OCI-M1 (cell line): ENCODE measurements at regions not wholly inside any gene's neighbourhood (a gene's known extent, or its start where the extent isn't known, plus 50 kb on each side); places are given as distances from the start of the nearest gene placed in this dataset.
A peak's percentile ranks its signal among the peaks of the same experiment; 100 is the strongest.

ENCODE experiments used
- DNase-seq: peaks from one replicate; lab custom pipeline; 2025; lab: John Stamatoyannopoulos, UW

DNA sequence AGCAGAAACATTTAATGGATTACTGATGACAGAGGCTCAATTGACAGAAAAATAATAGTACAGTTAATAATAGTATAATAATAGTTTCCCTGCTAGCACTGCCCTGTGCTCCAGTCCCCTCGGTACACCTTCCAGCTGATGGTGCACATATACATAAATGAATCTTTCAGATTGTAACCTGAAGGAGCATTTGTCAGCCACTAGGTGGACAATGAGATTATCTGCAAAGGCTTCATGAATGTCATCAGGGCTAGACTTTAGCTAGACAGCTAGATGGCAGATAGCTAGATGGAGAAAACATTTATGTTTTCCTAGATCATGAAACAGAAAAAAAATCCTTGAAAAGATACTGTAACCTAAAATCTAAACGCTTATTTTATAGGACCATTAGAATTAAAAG lies 304.4 kb upstream of the SMC2 start:
- peak; percentile 74 for DNase-seq

DNA sequence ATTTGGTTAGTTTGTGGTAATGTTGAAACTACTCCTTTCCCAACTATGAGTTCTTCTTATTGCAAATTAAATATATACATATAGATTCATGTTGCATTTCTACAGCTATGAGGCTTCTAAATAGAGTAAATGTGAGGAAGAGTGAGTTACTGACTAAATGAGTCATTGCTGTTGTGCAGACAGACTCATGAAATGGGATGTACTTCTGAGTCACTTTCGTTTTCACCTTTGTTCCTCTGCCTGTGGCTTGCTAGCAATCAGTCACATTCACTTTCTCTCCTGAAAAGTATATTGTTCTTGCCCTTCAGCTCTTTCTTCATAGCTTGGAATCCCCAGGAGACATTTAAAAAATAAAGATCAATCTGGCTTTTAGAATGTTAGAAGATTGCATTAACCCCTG lies 295.5 kb upstream of the SMC2 start:
- peak; percentile 89 for DNase-seq

DNA sequence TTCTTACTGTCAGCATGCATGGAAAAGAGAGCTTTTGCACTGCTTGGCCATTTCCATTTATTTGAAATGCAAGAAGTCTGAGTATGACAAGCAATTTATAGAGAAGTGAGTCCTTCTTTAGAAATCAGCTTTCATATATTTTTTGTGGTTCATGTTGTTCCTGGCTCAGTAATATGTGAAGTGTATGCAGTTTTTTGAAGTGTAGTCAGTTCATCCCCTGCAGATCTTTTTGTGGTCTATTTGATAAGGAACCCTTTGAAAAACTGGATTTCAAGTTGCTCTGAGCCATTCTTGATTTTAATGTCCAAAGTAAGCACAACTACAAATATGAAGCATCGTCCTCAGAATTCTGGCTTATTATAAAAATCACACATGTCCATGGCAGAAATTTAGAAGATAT lies 294.1 kb upstream of the SMC2 start:
- no peak for DNase-seq

DNA sequence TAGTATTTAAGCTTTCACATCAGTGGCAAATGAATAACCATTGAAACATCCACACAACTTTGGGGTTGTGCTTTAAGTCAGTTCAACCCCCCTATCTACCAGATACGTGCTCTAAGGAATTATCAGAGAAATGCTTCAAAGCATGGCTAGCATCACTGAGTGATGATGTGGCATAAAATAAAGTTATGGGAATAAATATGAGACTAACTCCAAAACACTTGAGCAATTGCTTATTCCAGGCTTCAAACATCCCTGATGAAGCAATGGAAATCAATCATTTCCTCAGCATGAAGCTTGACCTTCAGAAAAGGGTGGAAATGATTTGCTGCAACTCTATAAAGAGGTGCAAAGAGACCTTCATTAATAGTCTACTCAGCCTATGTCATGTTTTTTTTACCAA lies 292.0 kb upstream of the SMC2 start:
- DNase-seq, result no peak

DNA sequence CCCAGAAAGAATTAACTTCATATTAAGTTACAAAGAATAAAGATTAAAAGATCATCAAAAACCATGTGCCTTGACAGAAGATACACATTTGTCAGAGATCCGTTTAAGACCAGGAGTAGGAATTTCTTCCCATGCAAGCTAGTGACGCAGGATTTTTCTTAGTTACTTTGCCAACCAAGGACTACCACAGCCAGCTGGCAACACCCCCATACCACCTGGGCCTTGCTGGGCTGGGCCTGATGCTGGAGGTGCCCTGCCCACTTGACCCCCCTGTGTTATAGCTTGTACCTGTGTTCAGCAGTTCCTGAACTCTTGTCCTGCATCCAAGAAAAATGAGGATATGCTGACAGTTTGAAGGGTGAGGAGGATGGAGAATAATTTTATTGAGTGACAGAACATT lies 290.9 kb upstream of the SMC2 start:
- DNase-seq, result no peak

DNA sequence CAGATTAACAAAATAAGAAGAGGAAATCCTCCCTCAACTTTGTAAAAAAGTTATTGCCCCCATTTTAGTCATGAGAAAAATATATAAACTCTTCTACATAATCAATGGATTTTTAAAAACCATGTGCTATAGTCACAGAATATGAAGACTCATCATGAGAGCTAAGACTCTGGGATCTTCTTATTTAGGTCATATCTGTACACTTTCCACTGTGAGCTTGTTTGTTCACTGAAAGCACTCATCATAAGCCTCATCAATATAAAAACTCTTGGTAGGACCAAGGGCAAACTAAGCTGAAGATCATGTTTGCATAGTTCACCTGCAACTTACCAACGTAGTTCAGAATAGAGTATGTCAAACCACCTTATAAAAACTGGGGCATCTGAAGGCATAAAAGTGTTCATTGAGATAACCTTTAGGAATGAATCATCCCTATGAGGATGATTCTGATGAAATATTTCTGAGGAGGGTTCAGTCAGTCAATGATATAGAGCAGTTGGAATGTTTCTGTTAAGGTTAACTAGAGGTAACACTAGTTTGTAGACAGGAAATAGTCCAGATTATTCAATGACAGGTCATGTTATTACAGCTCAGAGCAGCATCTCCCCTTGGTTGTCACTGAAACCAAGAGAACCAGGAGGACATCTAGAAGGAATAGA lies 289.9 kb upstream of the SMC2 start:
- DNase-seq, result no peak

DNA sequence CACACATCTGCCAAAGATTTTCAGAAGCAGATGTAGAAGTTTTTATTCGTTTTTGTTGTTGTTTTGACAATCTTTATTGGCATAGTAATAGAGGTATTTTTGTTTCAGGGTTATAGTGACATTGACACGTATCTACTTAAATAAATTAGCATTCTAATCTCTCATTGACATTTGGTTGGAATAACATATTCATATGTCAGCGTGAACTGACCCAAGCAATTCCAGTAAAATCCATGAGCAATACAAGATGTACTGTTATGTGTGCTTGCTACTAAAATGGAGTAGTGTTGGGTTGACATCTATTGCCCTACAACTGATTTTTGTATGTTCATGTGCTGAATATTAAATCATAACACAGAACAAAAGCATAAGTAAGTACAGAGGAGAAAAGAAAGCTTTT lies 284.4 kb upstream of the SMC2 start:
- DNase-seq, result no peak

DNA sequence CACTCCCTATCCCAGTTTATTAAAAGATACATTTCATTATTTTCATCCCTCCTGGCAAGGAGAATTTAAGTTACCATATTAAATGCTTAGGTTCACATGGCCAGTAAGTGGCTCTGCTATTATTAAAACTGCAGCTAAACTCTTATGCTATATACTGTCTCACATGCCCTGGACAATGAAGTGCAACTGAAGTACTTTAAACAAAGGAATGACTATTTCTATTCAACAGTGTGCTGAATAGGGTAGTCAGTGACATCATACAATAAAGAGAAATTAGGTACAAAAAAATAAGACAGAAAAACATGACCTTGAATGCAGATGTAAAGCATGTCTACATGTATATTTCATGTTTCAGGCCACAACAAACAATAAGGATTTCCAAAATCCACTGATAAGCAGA lies 282.6 kb upstream of the SMC2 start:
- DNase-seq, result peak; percentile 24

DNA sequence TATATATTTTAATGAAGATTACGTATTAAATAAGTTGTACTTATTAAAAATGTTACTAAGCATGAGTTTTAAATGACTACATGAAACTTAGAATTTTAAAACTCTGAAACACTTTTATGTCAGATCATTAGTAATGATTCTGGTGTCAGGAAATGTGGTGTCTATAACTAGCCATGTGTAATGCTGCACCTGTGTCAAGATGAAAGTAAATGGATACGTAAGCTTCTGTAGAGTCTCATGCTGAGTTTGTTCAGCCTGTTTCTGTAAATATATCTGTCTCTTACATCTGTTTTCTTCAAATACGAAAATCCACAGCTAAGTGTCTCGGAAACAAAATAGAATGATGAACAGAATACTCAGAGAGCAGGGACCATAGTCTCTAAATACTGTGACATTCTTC lies 278.0 kb upstream of the SMC2 start:
- DNase-seq, result no peak

DNA sequence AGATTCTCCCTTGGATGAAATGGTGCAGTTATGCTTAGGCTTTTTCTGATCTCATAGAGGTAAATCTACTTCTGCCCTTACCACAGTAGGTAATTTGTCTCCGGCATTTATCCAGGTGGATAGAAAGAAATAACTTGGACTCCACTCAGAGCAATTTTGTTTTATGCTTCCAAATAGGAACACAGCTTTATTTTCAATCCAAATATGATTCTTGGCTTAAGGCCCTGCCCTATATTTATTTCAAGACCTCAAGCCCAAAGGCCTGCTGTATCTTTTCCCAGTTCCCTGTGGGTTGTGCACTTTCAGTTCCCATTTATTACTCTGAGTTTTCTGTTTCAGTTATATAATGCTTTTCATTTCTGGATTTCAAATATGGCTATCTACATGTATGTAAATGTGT lies 274.2 kb upstream of the SMC2 start:
- DNase-seq, result no peak

DNA sequence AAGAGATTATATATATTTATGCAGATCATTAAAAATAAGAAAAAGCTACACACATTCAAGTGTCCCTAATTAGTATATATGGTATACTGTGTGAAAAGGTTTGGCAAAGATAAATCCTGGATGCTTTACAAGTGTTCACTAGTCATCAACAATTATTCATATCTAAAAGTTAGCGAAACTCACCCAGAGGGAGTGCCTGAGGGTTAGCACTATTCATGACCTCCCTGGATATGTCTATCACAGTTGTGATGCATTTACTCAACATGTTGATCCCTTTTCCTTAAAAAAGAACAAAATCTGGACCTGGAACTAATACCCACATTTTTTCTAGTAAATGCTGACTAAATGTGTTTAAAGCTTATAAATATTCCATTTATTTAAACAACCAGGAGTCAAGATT lies 273.0 kb upstream of the SMC2 start:
- DNase-seq, result no peak

DNA sequence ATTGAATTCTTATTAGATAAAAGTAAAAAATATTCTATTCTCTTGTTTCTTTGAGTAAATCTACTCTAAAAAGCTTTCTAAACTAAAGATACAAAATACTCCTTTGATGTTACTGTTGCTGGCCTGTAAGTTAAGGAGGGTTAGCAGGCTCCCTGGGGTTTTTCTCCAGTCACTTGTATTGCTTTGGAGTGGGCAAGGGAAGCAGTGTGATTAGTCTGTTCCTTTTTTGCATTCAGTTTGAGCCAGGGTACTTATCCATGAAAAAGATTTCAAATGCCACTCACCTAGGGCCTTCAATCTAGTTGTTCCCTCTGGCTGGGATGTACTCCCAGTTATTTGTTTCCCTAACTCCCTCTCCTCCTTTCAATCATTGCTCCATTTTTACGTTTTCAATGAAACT lies 256.2 kb upstream of the SMC2 start:
- DNase-seq, result no peak

DNA sequence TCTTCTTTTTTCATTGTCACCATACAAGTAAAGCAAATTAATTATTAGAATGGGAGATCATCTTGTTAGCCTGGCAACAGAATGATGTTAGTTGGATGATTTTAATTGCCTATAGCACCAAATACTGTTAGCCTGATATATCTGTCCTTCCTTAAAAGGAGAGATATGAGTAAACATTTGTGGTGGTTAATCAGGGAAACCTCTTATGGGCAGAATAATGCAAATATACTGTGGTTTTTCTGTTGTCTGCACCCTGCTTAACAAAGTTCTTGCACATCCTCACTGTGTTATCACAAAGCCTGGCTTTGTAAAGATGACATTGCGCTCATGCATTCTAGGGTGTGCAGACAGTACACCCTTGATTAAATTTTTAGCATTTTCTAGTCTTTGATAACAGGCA lies 254.9 kb upstream of the SMC2 start:
- peak; percentile 12 for DNase-seq

DNA sequence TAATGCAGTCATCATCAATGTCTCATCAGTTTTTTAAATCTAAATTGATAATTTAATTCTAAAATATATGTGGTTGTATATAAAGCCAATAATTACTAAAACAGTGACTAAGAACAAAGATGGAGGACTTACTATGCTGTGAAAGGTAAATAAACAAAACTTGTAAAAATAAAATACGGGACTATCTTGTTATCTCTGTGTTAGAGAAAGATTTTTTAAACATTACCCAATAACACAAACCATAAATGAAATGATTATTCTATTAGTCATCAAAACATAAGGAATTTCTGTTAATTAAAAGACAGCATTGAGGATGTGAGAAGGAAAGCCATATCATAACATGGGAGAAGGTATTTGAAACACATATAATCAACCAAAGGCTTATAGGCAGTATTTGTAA lies 226.2 kb upstream of the SMC2 start:
- no peak for DNase-seq

DNA sequence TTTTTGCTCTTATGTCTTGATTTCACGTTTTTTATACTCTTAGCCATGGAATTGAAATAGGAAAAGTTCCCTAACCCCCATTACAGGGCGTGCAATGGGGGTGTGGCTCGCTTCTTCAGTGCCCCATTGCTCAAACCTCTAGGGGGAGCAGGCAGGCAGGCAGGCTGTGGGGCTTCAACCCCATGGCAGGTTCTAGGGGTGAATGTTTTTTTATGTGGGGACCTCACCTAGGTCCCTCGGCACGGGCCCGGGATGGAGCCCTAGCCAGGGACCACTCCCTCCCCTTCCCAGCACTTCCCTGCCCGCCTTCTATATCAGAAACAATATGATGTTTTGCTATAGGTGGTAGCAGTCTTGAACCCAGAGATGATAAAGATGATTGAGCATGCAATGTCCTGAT lies 221.3 kb upstream of the SMC2 start:
- DNase-seq, result no peak

DNA sequence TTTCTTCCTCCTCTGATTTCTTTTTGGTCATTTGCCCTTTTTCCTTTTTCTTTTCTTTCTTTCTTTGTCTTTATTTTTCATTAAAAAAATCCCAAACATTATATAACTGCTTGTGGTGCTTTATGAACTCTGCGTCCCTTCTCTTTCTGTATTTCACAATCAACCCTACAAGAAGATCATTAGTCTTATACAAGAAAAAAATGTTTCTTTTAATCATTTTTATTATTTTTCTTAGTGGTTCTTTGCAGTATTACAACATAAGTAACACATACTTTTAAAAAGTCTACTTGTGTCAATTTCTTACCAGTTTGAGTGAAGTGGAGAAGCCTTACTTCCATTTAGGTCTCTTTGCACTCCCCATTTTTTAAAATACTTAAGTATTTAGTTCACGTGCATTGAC lies 212.7 kb upstream of the SMC2 start:
- DNase-seq, result no peak

DNA sequence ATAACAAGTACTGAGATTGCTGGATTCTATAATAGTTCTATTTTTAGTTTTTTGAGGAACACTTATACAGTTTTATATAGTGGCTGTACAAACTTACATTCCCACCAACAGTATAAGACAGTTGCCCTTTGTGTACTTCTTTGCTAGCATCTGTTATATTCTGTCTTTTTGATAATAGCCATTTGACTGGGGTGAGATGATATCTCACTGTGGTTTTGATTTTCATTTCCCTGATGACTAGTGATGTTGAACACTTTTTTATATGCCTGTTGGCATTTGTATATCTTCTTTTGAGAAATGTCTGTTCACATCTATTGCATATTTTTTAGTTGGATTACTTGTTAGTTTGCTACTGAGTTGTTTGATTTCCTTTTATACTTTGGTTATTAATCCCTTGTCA lies 204.1 kb upstream of the SMC2 start:
- no peak for DNase-seq

DNA sequence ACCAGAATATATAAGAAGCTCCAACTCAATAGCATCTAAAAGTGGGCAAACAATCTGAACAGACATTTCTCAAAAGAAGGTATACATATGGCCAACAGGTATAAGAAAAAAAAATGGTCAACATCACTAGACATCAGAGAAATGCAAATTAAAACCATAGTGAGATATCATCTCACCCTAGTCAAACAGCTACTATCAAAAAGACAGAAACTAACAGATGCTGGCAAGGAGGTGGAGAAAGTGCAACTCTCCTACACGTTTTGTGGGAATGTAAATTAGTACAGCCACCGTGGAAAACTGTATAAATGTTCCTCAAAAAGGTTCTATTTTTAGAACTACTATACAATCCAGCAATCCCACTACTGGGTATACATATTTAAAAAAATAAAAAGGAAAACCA lies 199.9 kb upstream of the SMC2 start:
- DNase-seq, result no peak

DNA sequence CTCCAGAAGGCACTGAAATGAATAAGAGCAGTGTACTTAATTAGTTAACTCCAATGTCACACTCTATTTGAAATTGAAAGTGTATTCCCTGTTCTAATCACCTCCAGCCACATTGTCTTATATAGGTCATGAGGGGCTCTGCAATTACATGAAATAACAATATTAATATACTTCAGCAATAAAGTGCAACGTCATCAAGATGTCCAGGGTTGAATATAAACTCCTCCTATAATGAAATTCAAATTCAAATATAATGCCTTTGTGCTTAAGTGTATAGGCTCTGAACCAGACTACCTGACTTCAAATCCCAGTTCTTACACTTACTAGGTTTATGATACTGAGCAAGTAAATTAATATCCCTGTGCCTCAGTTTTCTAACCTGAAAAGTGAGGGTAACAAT lies 195.6 kb upstream of the SMC2 start:
- no peak for DNase-seq

DNA sequence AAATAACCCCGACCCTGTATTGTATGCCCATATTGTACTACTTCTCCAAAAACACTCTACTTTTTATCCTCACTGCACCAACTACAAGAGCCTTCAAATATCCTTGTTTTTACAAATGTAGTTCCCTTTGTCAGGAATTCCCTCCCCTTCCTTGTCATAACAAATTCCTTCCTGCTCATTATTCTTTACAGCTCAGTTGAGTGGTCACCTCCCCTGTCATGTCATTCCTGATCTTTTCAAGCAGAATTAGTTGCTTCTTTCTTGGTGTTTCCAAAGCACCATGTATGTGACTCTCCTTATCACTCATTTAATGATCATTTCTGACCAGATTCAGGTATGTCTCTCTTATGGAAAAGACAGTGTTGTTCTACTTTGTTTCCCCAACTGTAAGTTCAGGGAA lies 194.2 kb upstream of the SMC2 start:
- no peak for DNase-seq

DNA sequence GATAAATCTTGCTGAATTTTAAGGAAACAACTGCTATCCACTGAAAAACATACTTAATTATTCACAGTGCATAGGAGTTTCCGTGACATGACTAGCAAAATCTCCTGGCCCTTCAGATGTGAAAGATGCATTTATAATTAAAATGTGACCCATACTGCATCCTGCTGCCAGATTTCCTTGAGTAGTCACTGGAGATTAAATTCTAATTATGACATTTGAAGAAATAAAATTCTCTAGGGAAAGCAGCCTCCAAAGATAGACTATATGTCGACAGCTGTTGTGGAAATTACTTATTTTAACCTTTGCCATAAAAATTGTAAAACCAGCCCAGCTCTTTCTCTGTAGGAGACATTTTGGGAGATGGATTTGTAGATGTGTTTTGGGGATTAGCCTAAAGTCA lies 193.6 kb upstream of the SMC2 start:
- DNase-seq, result no peak

DNA sequence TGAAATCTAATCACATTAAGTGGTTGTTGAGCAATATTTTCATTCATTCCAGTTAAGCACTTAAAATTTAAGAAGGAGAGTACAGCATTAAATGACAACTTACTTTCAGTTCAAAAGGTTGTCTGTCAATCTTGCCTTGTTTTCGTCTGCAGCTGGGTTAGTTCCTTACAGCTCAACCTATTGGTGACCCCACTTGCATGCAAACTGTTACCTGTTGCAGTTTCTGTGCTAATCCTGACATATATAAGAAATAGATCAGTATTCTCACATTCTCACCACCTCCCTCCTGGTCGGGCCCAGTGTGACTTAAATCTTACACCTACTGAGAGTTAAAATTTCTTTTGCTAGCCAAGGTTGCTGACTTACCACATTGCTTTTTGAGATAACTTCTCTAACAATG lies 191.8 kb upstream of the SMC2 start:
- DNase-seq, result no peak

DNA sequence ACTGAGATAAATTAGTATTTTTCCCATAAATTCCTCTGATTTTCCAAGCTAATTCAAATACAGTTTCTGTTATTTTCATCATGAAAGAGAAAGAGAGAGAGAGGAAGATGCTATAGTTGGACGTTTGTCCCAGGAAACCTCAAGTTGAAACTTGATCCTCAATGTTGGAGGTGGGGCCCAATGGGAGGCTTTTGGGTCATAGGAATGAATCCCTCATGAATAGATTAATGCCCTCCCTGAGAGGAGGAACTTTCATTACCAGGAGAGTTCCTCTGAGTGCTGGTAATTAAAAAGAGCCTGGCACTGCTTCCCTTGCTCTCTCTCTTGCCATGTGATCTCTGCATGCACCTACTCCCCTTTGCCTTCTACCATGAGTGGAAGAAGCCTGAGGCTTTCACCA lies 189.9 kb upstream of the SMC2 start:
- no peak for DNase-seq

DNA sequence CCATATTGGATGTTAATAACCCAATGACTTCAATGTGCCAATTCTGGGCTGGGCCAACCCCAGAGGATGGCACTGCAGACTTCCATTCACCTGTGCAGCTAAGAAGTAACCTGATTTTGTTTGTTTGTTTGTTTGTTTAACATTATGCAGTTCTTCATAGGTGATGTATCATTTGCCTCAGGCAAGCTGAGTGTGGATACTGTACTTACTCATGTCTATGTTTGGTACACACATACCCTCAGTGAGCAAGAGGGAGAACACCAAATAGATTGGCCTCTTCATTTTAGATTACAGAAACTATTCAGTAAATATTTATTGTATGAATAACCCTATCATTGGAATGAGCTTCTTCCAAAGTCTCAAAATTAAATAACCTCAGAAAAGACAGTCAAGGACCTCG lies 180.2 kb upstream of the SMC2 start:
- DNase-seq, result no peak

DNA sequence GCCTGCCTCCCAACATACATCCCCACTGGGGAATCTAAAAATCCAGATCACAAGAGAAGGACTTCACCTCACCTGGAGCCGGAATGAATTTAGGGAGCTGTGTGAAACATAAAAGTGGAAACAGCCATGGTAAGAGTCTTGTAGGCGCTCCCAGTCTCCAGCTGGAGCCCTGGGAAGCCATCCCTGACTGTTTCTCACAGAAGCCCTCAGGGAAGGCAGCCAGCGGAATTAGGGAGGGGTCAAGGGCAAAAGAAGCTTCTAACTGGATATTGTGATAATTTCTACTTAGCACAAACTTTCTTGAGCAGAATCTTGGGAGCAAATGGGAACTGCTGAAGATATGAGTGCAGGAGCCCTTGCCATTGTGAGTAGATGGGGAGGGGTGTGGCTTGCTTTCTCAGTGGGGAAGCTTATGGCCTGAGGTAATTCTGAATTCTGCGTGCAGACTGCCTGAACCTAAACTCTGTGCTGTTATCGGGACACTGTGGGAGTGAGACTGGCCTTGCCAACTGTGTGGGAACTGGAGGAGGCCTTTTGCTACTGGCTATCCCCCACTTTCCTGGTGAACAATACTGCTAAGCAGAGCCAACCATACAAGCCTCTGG lies 174.4 kb upstream of the SMC2 start:
- no peak for DNase-seq
